ENCODE measurements at regions not wholly inside any gene's neighbourhood (a gene's known extent, or its start where the extent isn't known, plus 50 kb on each side); places are given as distances from the start of the nearest gene placed in this dataset.

GRCh38 chr4:119735165-119735651, 106.6 kb upstream of the PDE5A start:
- DNase-seq (ENCODE audit: low read depth), result no peak
- no peak for TF ChIP-seq CTCF (conservative IDR thresholded peaks at IDR 0.05; ENCODE audit: low read depth, low read length)
- H3K4me3 ChIP-seq (ENCODE audit: low read length), result no peak overlapping the region

GRCh38 chr4:119733431-119733830, 104.8 kb upstream of the PDE5A start:
- H3K4me3 ChIP-seq (ENCODE audit: low read length), result no peak overlapping the region
- DNase-seq (ENCODE audit: low read depth), result no peak
- no peak for TF ChIP-seq CTCF (conservative IDR thresholded peaks at IDR 0.05; ENCODE audit: low read depth, low read length)

- TF ChIP-seq CTCF (conservative IDR thresholded peaks at IDR 0.05; ENCODE audit: low read depth, low read length), result no peak
- no peak for DNase-seq (ENCODE audit: low read depth)
- H3K4me3 ChIP-seq (ENCODE audit: low read length), result no peak overlapping the region
These were observed 103.2 kb upstream of the PDE5A start for GRCh38 chr4:119731778-119732177.

GRCh38 chr4:119731146-119731742, 102.6 kb upstream of the PDE5A start:
- DNase-seq (ENCODE audit: low read depth), result no peak
- no peak for TF ChIP-seq CTCF (conservative IDR thresholded peaks at IDR 0.05; ENCODE audit: low read depth, low read length)
- no peak overlapping the region for H3K4me3 ChIP-seq (ENCODE audit: low read length)

GRCh38 chr4:119730671-119730950, 102.0 kb upstream of the PDE5A start:
- no peak for TF ChIP-seq CTCF (conservative IDR thresholded peaks at IDR 0.05; ENCODE audit: low read depth, low read length)
- no peak overlapping the region for H3K4me3 ChIP-seq (ENCODE audit: low read length)
- no peak for DNase-seq (ENCODE audit: low read depth)

GRCh38 chr4:119729835-119730670, 101.4 kb upstream of the PDE5A start:
- no peak overlapping the region for H3K4me3 ChIP-seq (ENCODE audit: low read length)
- TF ChIP-seq CTCF (conservative IDR thresholded peaks at IDR 0.05; ENCODE audit: low read depth, low read length), result no peak
- DNase-seq (ENCODE audit: low read depth), result no peak
